A204.1 (cell line): ENCODE measurements at regions not wholly inside any gene's neighbourhood (a gene's known extent, or its start where the extent isn't known, plus 50 kb on each side); places are given as distances from the start of the nearest gene placed in this dataset.
"Not testable (repeated sequence)": the region's sequence is repeated elsewhere in the genome, so short reads cannot be mapped to it uniquely, and the experiment has no call there.

Experiments
- FAIRE-seq: peaks from 2 replicates; lab custom pipeline; 2012; peaks lifted over from hg19 to GRCh38; lab: Jason Lieb, UNC

DNA sequence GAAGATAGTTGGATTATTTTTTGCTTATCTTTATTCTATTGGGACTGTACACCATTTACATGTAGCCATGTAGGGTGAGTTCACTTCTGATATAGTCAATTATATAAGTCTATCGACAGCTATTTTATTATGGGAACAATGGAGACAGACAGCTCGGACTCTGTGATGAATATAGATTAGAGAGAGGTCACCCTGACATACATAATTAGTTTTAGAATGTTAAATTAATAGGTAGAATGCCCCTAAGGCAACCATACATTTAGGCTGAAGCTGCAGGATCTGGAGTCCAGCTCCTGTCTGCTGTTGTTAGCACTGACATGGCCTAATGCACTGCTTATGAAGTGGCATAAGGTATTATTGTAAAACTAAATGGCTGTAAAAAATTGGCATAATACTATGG lies 700.8 kb downstream of the MAT2B start:
- no peak for FAIRE-seq

DNA sequence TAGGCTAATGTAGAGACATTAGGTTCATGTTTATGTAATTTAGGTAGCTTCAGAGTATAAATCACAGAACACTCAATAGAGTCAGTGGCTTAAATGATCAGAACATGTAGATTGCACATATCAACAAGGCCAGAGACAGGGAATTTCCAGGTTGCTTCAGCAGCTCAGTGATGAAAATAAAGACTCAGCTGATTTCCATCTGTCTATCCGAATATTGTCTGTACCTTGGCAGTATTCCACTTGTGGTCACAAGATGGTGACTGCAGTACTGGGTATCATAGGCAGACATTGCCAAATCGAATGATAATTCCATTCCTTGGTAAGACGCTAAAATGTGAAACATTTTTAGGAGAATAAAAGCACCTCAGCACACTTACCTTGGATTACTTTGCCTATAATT lies 702.2 kb downstream of the MAT2B start:
- no peak for FAIRE-seq

DNA sequence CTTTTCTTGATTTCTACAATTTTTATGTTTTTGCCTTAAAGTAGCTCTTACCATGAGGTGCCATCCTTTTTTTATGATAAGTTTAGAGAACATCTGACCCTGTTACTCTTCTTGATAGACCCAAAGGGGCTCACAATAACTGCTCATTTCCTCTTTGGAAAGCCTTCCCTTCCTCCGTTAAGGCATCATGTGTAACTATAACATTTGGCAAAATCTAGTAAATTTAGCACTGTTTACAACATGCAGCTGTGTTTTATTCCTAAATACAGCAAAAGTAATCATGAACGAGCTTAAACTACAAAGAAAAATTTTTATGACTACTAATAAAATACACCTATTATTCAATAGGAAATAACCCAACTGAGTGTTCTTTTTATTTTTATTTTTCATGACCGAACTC lies 705.1 kb downstream of the MAT2B start:
- FAIRE-seq, result no peak

DNA sequence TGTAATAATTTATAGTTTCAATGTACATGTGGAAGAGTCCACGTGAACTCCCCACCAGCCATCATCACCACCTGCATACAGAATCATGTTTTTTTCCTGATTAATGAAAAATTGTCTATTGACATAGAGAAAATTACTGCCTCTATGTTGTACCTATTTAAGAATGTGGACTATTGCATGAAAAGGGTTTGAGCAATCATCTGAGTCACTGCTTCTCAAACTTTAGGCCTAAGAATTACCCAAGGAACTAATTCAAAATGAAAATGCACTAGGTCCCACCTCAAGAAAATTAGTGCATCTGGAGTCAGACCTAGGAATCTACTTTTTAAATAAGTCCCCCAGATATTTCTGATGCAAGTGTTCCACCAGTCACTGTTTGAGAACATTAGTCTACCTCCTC lies 709.3 kb downstream of the MAT2B start:
- FAIRE-seq, result no peak

DNA sequence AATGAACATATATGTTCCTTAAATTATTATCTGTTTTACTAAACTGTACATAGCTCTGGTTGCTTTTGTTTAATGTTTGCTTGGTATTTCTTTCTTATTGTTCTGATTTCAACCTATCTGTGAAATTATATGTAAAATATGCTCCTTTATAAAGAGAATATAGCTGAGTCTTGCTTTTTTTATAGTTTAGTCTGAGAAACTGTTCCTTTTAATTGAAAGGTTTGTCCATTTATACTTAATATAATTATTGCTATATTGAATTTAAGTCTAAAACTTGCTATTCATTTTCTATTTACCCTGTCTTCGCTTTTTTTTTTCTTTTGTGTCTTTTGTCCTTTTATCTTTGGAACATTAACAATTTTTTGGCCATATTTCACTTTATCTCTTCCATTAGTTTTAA lies 712.0 kb downstream of the MAT2B start:
- FAIRE-seq, result no peak

DNA sequence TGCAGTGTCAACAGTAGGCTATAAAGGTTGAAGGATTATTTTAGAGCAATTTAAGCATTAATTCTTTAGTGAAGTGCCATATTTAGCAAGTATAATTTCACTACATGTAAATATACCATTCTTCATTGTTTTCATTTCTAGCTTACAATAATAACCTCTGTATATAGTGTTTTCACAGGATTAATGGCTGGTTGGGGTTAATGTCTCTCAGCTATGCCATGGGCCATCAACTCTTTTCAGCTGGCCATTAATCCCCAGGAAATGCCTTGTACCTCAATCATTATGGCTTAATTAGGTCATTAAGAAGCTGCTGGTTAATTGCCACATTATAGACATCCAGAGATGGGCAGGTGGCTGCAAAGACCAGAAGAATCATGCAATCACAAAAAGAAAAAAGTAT lies 715.1 kb downstream of the MAT2B start:
- FAIRE-seq, result no peak

GRCh38 chr5:164224236-164224635 lies 718.8 kb downstream of the MAT2B start:
- no peak for FAIRE-seq

- FAIRE-seq, result no peak
Observed at GRCh38 chr5:164224772-164225171, 719.4 kb downstream of the MAT2B start.

- FAIRE-seq, result no peak
Observed at GRCh38 chr5:164230341-164230740, 724.9 kb downstream of the MAT2B start.

GRCh38 chr5:164233791-164234190 lies 728.4 kb downstream of the MAT2B start:
- FAIRE-seq, result no peak

DNA sequence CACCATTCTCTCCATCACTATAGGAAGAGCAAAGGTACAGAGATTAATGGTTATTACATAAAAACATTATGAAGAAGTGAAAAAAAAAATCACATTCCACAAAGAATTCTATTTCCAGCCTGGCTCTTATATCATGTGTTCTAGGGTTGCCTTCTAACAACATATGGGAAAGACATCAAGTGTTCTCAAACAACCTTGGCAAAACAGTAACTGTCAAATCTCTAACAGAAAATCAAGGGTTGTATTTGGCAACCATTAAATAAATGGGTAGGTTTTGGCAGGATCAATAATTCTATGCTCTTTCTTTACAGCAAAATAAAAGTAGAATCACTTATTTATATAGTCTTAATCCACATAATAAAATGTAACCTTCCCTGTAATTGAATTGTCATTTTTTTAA lies 728.9 kb downstream of the MAT2B start:
- no peak for FAIRE-seq

DNA sequence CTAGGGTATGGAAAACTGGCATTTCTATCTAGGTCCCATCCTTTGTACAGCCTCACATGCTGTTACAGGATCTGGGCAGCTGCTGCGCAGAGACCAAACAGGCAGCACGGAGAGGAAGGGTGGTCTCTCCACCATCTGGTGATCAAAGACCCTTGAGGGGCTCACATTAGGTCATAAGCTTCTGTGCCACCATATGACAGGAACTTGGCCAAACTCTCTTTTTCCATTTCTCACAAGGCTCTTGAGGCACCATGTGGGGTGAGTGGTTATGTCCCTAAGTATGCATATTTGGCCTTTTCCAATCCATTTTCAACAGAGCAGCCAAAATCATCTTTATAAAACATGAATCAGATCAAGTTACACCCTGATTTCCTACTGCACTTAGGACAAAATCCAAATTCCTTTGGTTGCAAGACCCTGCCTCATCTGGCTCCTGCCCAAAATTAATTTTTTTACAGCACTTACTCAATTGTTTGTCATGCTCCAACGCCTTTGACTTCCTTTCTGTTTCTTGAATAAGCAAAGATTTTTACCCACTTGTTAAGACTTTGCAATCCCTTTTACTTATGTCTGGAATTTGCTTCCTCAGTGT lies 730.0 kb downstream of the MAT2B start:
- no peak for FAIRE-seq

GRCh38 chr5:164237486-164237885 lies 732.1 kb downstream of the MAT2B start:
- FAIRE-seq, result no peak

GRCh38 chr5:164251781-164252180 lies 746.4 kb downstream of the MAT2B start:
- not testable (repeated sequence) for FAIRE-seq

DNA sequence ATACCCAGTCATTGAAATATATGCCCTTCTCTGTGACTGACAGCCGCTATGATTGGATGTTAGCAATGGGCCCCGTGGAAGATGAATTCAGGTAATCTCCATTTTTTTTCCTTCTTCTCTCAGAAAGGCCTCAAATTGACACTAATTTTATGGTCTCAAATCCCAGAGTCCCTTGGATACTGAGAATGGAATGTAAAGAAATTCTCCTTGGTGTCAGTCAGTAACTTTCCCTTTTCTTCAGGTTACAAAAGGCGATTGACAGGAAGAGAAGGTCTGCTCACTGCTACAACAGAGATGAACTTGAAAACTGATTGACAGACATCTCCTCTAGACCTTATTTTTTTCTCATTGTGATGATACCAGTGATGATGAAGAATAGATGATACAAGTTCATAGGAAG lies 748.3 kb downstream of the MAT2B start:
- no peak for FAIRE-seq

- no peak for FAIRE-seq
Observed at GRCh38 chr5:164255598-164256213, 750.3 kb downstream of the MAT2B start.

- no peak for FAIRE-seq
Observed at GRCh38 chr5:164256351-164256750, 750.9 kb downstream of the MAT2B start.

DNA sequence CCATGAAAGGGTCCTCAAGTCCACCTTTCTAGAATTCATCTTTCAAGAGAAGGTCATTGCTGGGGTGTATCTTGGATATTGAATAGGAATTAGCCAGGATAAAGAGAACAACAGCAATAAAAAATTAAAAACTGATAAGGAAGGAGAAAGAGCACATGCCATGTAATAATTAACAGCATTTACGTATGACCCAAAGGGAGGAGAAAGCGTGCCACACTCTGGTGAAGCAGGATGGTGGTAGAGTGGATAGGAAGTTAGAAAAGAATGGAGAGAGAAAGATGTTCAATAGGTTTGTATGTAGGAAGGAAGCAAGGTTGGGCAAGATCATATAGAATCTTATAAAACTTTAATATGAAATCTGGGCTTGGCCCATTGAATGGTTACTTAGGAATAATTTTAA lies 751.5 kb downstream of the MAT2B start:
- FAIRE-seq, result no peak

DNA sequence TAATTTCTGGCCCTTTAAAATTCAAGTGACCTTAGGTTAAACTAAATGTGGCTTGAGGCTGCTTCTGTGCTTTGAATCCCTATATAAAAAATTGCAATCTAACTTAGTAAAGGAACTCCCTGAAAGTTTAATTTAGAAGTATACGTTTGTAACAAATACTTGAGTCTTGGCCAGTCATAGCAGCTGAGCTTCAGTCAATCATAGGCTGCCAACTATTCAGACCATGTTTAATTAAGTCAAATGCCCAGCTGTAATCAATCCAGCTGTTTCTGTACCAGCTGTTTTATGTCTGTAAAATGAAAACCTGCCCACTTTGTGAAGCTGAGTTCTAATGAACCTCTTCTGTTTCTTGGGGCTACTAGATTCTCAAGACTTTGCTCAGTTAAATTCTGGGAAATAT lies 760.1 kb downstream of the MAT2B start:
- FAIRE-seq, result no peak

GRCh38 chr5:164266571-164266970 lies 761.2 kb downstream of the MAT2B start:
- FAIRE-seq, result no peak

GRCh38 chr5:164277720-164278119 lies 772.3 kb downstream of the MAT2B start:
- no peak for FAIRE-seq

GRCh38 chr5:164289526-164289925 lies 784.1 kb downstream of the MAT2B start:
- no peak for FAIRE-seq

DNA sequence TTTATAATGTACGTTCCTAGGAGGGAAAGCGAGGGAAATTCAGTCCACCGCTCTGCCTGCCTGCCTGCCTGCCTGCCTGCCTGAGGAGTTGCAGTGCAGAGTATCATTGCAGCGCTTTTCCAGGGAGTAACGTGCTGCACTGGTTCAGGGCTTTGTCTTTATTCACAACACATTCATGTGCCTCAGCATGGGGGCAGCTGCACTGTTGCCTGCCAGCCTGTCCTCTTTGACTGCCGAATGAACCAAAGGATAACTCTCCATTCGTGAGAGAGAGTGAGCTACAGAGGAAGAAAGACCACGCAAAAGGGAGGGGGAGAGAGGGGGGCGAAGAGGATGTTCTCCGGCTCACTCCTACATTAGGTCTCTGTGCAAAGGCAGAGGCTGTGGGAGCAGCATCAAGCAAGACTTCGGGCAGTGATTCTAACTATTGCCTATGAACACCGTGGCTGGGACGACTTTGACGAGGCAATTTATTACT lies 791.2 kb downstream of the MAT2B start:
- FAIRE-seq, result no peak

GRCh38 chr5:164298165-164298564 lies 792.7 kb downstream of the MAT2B start:
- FAIRE-seq, result no peak
